ENCODE measurements at regions not wholly inside any gene's neighbourhood (a gene's known extent, or its start where the extent isn't known, plus 50 kb on each side); places are given as distances from the start of the nearest gene placed in this dataset.

- Histone ChIP-seq H3K36me3 (replicated peaks in 1 of 2; ENCODE audit: control insufficient read depth in 1 of 2, insufficient read depth in 2 of 2, low read length in 2 of 2) (no peaks in the 10 kb centered on the region), H3K79me2 (ENCODE audit: insufficient read depth, low read length) (no peaks in the 10 kb centered on the region), H3K27me3 (ENCODE audit: control insufficient read depth in 1 of 2, insufficient read depth in 2 of 2, low read length in 2 of 2) (no peaks in the 10 kb centered on the region), H3K4me2 (ENCODE audit: low read depth, low read length) (no peak overlapping the region), H3K27ac (ENCODE audit: extremely low read length, insufficient read depth, low read length) (no peak overlapping the region), H4K20me1 (ENCODE audit: insufficient read depth, low read length) (no peaks in the 10 kb centered on the region), H3K9me3 (ENCODE audit: low read length) (no peaks in the 10 kb centered on the region), H3K4me3 (replicated peaks in 1 of 3; ENCODE audit: insufficient read depth in 1 of 3, low read depth in 2 of 3, low read length in 3 of 3) (no peak overlapping the region), H3K4me1 (ENCODE audit: insufficient read depth, low read length) (no peaks in the 10 kb centered on the region), H2AFZ (ENCODE audit: low read length) (no peak overlapping the region), H3K9ac (ENCODE audit: insufficient read depth, low read depth, low read length) (no peak overlapping the region)
- in situ Hi-C loops (cut with HindIII; ENCODE audit: extremely low pct_ligation_motif_present, low pct_unique_long_range_greater_than_20kb) (no loop called here), intact Hi-C loops (cut with micrococcal nuclease; ENCODE audit: unreplicated experiment) (no loop called here)
- BruUV-seq (replicated peaks) = no TSS peak
- ChIA-PET CTCF (ENCODE audit: low intra/inter-chr PET ratio, low total read pairs) (no interaction called here), POLR2A (no interaction called here)
- TF ChIP-seq SOX5 (CRISPR knock-in tag; IDR thresholded peaks at IDR 0.05; ENCODE audit: borderline replicate concordance) (no peak), CERS6 (CRISPR knock-in tag; IDR thresholded peaks at IDR 0.05) (no peak), RBM39 (IDR thresholded peaks at IDR 0.05; ENCODE audit: low read depth, low read length, poor library complexity, severe bottlenecking) (no peak), PBX2 (CRISPR knock-in tag; IDR thresholded peaks at IDR 0.05) (no peak), AKNA (CRISPR knock-in tag; IDR thresholded peaks at IDR 0.05; ENCODE audit: borderline replicate concordance) (no peak), DR1 (CRISPR knock-in tag; IDR thresholded peaks at IDR 0.05) (no peak), ATF1 (CRISPR knock-in tag; IDR thresholded peaks at IDR 0.05) (no peak), TBX3 (IDR thresholded peaks at IDR 0.05; ENCODE audit: borderline replicate concordance) (no peak), SOX6 (IDR thresholded peaks at IDR 0.05) (no peak), SOX6 (CRISPR knock-in tag; IDR thresholded peaks at IDR 0.05) (no peak)
- FAIRE-seq = no peak
- no peak for ATAC-seq
- DNase-seq (ENCODE audit: low spot score) = no peak
- WGBS (ENCODE audit: low lambda C conversion rate) = 0% methylated on average over 8 of the region's 9 CpGs
These were observed 547.1 kb upstream of the LINC00305 start for GRCh38 chr18:64695851-64696553.
